ENCODE measurements at regions not wholly inside any gene's neighbourhood (a gene's known extent, or its start where the extent isn't known, plus 50 kb on each side); places are given as distances from the start of the nearest gene placed in this dataset.

DNA sequence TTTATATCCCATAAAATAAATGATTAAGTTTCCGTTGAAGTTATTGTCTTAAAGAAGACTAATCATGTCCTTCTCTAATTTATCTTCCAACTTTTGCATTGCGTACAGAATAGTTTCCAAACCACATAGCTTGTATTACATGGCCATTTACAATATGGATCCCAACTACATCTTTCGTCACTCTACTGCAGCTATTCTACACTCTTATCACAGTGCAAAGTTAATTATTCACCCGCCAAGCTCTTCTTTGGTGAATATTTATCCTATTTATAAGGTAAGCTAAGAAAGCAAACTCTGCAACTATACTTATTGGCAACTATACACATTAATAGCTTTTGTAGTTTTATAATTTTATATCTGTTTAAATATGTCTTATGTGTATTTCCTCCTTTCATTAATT, 75.9 kb upstream of the ADAMTS19 start:
- Histone ChIP-seq H3K27ac (no peak overlapping the region), H3K9me3 (no peaks in the 10 kb centered on the region), H3K27me3 (no peaks in the 10 kb centered on the region), H3K36me3 (no peaks in the 10 kb centered on the region), H3K4me3 (no peak overlapping the region), H3K4me1 (no peaks in the 10 kb centered on the region)
- TF ChIP-seq, protein P1, sequence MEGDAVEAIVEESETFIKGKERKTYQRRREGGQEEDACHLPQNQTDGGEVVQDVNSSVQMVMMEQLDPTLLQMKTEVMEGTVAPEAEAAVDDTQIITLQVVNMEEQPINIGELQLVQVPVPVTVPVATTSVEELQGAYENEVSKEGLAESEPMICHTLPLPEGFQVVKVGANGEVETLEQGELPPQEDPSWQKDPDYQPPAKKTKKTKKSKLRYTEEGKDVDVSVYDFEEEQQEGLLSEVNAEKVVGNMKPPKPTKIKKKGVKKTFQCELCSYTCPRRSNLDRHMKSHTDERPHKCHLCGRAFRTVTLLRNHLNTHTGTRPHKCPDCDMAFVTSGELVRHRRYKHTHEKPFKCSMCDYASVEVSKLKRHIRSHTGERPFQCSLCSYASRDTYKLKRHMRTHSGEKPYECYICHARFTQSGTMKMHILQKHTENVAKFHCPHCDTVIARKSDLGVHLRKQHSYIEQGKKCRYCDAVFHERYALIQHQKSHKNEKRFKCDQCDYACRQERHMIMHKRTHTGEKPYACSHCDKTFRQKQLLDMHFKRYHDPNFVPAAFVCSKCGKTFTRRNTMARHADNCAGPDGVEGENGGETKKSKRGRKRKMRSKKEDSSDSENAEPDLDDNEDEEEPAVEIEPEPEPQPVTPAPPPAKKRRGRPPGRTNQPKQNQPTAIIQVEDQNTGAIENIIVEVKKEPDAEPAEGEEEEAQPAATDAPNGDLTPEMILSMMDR (IDR thresholded peaks at IDR 0.05) = no peak
- TF ChIP-seq POLR2A (IDR thresholded peaks at IDR 0.05) (no peak), POLR2AphosphoS5 (IDR thresholded peaks at IDR 0.05) (no peak), EP300 (IDR thresholded peaks at IDR 0.05) (no peak)
- 21 to 65% methylated on average over 4 of the region's 4 CpGs for WGBS, 2 donors
- DNase-seq = no peak
- intact Hi-C loops (cut with DNase I) = no loop called here

DNA sequence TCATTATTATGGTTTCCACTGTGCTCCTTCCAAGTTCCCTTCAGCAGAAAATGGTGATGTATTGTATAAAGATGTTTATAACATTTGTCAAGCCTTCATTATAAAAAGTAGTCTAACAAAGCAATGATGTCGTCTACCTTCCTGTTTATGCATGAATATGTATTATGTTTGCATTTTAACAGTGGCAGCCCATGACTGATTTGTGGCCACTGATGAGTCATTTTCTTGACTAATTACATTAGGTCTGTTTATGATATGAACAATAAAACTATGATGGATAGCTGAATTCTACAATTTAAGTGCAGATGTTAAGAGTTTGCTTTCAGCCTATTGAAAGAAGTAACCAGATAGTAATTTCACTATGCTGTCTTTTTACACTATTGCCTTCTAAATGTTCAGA, 75.4 kb upstream of the ADAMTS19 start:
- no peak for DNase-seq
- intact Hi-C loops (cut with DNase I) = no loop called here
- Histone ChIP-seq H3K4me1 (no peaks in the 10 kb centered on the region), H3K27me3 (no peaks in the 10 kb centered on the region), H3K4me3 (no peak overlapping the region), H3K36me3 (no peaks in the 10 kb centered on the region), H3K9me3 (no peaks in the 10 kb centered on the region), H3K27ac (no peak overlapping the region)
- TF ChIP-seq, protein P1 (IDR thresholded peaks at IDR 0.05) = no peak
- TF ChIP-seq POLR2AphosphoS5 (IDR thresholded peaks at IDR 0.05) (no peak), POLR2A (IDR thresholded peaks at IDR 0.05) (no peak), EP300 (IDR thresholded peaks at IDR 0.05) (no peak)
- WGBS, 2 donors = 33 to 64% methylated on average over 1 of the region's 1 CpG

DNA sequence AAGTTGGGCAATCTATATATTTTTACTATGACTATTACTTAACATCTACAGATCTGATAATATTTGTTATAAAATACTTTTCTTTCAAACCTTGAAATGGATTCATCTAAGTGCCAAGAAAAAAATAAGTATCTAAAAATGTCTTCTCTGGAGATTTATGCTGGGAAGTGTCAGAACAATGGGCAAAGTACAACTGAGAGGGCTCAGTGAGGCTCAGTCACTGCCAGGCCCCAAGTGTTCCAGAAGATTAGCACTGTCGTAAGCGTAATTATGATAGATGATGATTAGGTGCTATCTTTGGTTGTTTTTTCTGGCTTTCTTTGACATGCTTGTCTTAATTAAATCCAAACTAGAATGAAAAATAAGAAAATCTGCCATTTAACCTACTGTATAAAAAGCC, 72.2 kb upstream of the ADAMTS19 start:
- intact Hi-C loops (cut with DNase I) = no loop called here
- no peaks in the 10 kb centered on the region for H3K36me3 ChIP-seq
- WGBS, 2 donors = 29 to 76% methylated on average over 2 of the region's 2 CpGs

DNA sequence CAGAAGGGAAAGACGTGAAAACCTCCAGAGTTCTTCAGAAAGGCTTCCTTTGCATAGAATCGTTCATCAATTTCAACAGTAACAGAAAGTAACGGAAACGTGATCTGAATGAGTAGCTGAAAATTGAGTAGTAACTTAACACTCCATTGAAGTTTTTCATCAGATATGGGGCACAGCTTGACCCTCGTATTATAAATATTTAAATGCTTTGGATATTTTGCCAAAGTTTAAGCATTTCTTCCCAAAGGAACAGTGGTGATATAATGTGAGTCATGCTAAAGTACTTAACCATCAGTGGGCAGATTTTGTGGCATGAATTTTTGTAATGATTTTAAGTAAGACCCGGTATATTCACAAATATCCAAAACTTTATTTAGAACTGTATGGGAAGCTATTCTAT, 67.4 kb upstream of the ADAMTS19 start:
- Histone ChIP-seq H3K27ac (no peak overlapping the region), H3K27me3 (no peaks in the 10 kb centered on the region), H3K36me3 (no peaks in the 10 kb centered on the region), H3K4me1 (no peaks in the 10 kb centered on the region), H3K4me3 (no peak overlapping the region), H3K9me3 (no peaks in the 10 kb centered on the region)
- TF ChIP-seq, protein P1 (IDR thresholded peaks at IDR 0.05) = no peak
- TF ChIP-seq POLR2AphosphoS5 (IDR thresholded peaks at IDR 0.05) (no peak), EP300 (IDR thresholded peaks at IDR 0.05) (no peak)
- WGBS, 2 donors = 74 to 83% methylated on average over 6 of the region's 6 CpGs
- DNase-seq = no peak
- intact Hi-C loops (cut with DNase I) = no loop called here

More for the DNA sequence above, 72.2 kb upstream of the ADAMTS19 start:
- Histone ChIP-seq H3K27ac (no peak overlapping the region), H3K4me1 (no peaks in the 10 kb centered on the region), H3K9me3 (no peaks in the 10 kb centered on the region), H3K4me3 (no peak overlapping the region), H3K27me3 (no peaks in the 10 kb centered on the region)
- no peak for DNase-seq
- TF ChIP-seq EP300 (IDR thresholded peaks at IDR 0.05) (no peak), POLR2A (IDR thresholded peaks at IDR 0.05) (no peak), POLR2AphosphoS5 (IDR thresholded peaks at IDR 0.05) (no peak)
- TF ChIP-seq, protein P1 (IDR thresholded peaks at IDR 0.05) = no peak

DNA sequence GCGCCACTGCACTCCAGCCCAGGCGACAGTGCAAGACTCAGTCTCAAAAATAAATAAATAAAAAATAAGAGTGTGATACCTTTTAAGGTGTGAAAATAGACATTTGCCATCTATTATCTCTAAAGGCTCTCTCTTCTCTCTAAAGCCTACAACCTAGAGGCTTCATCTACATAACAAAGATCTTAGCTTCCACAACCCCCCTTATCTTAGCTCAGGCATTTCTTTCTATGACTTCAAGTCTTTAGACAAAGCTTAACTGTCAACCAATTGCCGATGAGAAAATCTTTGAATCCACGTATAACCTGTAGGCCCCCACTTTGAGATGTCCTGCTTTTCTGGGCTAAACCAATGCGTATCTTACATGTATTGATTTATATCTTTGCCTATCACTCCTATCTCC, 64.9 kb upstream of the ADAMTS19 start:
- DNase-seq = no peak
- no peak overlapping the region for H3K27ac ChIP-seq
- no peaks in the 10 kb centered on the region for H3K9me3 ChIP-seq
- H3K4me3 ChIP-seq = no peak overlapping the region
- no peaks in the 10 kb centered on the region for H3K27me3 ChIP-seq
- TF ChIP-seq, protein P1 (IDR thresholded peaks at IDR 0.05) = no peak
- TF ChIP-seq POLR2AphosphoS5 (IDR thresholded peaks at IDR 0.05) = no peak
- no peak for TF ChIP-seq POLR2A (IDR thresholded peaks at IDR 0.05)
- TF ChIP-seq EP300 (IDR thresholded peaks at IDR 0.05) = no peak
- intact Hi-C loops (cut with DNase I) = no loop called here
- H3K36me3 ChIP-seq = no peaks in the 10 kb centered on the region
- H3K4me1 ChIP-seq = no peaks in the 10 kb centered on the region
- 97% methylated on average over 5 of the region's 5 CpGs for WGBS, 2 donors
